GM21825 (cell line): ENCODE measurements at regions not wholly inside any gene's neighbourhood (a gene's known extent, or its start where the extent isn't known, plus 50 kb on each side); places are given as distances from the start of the nearest gene placed in this dataset.
"Not testable (repeated sequence)": the region's sequence is repeated elsewhere in the genome, so short reads cannot be mapped to it uniquely, and the experiment has no call there.

Experiments
- ATAC-seq: cut with Tn5 transposase; IDR thresholded peaks from one replicate; pipeline ENCODE4 v1.9.1; 2021; ENCODE audit warnings: mild to moderate bottlenecking, moderate library complexity; ENCODE audit not compliant: unreplicated experiment

DNA sequence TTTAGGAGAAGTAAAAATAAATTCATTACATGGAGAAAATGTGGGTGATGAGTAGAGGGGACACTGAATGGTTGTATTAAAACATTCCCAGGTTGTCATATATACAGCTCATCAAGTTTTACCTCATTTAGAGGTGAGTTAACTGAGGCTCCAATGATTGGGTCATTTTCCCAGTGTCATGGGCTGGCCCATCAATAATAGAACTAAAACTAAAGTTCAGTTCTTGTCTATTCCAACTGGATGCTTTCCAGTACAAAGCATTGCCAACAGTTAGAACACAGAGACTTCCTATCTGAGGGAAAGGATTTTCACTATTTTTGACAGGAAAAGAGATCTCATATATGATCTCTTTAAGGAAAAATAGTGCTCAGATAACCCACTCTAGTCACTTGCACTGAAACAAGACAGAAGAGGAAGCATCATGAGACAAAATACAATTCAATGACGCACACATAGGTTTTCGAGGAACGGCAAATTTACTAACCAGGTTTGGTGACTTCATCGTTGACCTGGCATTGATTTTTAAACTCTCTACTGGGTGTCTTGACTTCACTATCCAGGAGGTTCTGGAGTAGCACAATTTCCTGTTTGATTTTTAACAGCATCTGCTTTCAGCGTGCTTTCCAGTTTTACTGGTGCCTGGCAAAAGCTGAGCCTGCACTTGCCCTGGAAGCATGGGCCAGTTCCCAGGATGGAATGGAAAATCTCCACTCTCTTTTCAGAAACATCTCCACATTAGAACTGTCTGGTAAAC, 195.5 kb upstream of the FBXL4 start:
- ATAC-seq, result no peak

DNA sequence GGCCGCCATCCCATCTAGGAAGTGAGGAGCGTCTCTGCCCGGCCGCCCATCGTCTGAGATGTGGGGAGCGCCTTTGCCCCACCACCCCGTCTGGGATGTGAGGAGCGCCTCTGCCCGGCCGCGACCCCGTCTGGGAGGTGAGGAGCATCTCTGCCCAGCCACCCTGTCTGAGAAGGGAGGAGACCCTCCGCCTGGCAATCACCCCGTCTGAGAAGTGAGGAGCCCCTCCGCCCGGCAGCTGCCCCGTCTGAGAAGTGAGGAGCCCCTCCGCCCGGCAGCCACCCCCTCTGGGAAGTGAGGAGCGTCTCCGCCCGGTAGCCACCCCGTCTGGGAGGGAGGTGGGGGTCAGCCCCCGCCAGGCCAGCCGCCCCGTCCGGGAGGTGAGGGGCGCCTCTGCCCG, 194.2 kb upstream of the FBXL4 start:
- not testable (repeated sequence) for ATAC-seq

DNA sequence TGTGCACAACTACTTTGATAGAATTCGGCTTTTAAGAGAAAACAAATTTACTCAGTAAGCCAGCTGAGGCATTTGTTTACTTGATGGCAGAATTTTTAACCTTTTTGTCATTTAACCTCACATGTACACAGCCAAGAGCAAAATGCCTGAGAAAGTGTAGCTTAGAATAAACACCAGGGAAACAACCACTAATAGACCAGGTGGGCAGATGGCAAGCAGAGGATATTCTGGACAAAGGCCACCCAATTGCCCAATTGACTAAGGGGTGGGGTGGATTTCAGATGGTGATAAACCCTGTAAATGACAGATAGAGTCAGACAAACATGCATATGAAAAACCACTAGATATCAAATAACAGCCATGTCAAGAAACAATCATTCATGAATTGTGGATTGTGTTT, 190.7 kb upstream of the FBXL4 start:
- ATAC-seq, result no peak

DNA sequence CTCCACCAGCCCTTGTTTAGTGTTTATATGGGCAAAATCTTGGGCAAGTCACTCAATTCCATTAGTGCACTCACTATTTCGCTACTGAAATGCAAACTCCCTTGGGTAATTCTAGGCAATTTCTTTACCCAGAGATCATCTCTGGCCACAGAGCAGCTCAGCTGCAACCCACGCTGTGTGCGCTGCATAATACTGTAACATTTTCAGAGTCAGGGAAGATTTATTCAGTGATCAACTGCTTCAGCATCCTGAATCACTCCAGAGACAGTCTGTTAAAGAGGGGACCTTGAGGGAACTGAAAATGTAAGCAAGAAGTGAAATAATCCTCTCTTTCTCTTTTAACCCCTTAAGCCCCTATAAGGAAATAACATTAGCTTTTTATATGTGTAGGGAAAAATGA, 189.6 kb upstream of the FBXL4 start:
- no peak for ATAC-seq

DNA sequence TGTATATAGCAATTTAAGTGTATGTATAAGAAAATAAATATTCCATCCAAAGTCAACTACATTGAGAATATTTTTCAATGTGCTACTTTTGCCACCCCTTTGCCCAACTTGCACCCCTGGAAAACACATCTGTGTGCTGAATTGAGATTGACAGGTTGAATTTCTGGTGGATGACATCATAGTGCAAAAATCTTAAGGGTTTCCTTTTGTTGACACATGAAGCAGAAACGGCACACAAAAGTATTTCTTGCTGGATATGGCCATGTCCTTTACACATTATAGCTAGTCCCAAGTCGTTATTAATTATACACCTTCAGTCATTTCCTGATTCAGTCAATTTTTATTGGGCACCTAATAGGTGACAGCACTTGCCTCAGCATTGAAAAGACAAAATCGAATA, 188.7 kb upstream of the FBXL4 start:
- no peak for ATAC-seq

DNA sequence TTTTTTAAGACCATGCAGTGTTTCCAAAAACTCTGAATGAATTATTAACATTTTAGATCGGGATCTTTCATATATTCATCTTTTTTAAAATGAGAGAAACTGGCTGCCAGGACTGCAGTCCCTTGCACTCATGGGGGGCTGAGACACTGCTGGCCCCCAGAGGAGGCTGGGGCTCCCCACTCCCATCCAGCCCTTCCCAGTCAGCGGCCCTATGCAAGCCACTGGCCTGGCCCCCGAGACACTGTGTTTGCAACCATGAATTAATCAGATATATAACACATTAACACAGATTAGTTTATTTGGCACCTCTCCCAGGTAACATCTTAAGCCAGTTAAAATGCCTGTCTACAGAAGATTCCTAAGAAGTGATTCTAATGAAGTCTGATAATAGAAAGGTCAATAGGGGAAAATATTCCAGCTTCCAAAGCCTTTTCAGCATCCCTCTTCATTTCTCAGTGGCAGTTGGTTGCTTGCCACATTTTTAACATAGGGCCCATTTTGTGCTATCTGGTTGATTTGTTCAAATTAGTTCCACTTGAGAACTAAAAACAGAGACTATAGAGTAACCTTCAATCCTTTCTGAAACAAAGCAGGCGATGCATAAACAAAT, 184.4 kb upstream of the FBXL4 start:
- ATAC-seq, result no peak

DNA sequence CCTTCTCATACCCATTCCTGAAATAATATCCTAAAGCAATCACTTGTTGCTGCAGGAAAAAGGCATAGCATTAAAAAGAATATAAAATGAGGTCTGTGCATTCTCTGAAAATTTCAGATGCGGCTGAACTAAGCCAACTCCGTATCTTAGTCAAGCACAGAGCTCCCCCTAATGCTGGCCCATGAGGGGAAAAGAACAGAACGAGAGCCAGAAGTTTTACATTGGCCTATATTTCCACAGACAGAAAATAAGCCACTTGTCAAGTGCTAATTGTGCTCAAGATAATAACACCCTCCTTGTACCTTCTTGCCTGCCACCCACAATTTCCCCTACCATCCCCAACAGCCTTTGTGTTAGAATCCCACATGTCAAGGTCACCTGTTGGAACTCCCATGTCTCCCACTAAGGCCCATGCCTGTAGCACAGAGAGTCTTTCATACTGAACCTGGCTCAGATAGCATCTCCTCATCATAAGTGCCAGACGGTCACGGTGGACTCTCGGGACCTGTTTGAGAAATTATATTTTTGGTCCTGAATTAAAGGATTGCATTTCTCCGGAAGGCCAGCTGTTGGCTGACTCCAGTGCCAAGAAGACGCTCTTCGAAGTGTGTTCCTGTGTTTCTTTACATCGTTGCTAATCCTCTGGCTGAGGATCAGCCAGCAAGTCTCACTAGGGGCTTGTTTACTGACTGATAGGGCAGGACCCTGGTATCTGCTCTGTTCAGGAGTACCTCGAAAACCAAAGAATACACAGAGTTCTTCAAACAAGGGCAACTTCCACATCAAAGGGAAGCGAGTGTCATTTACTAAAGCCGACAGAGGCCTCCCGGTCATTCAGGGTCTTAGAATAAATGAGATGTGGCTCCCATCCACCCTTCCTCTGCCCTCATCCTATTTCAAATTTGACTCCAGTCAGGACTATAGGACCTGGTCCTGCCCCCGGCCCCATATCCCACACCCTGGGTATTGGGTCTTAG, 183.4 kb upstream of the FBXL4 start:
- ATAC-seq, result no peak

DNA sequence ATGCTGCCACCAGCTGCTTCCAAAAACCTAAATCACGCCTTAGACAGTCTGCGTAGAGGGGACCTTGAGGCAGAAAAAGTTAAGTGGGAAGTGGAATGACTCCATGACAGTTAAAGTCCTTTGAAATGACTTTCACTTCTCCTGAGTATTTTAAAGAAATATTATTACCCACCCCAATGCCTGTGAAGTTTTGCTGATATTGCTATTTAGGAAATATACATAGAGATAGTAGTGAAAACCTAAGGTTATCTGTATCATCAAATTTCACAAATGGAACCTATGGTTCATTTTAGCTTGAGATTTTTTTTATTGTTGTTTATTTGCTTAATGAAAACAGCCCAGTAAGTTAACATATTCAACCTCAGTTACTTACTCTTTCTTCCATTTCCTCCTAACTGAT, 182.1 kb upstream of the FBXL4 start:
- ATAC-seq, result no peak

DNA sequence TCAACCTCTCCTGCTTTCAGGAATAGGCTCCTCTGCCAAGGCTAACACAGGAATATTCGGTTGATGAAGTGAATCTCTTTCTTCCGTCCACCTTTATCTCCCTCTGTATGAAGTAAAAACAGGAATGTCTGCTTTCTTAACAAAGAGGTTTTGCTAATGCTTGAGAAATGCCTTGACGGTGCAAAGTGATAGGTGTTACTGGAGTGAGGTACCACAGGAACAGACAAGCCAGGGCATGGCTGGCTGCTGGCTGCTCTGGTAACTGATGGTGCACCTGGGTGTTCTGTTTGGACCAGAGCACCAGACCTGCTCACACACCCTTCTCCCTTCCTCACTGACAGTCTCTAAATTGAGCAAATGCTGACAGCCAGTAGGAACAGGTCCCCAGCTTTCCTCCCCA, 174.0 kb upstream of the FBXL4 start:
- no peak for ATAC-seq

DNA sequence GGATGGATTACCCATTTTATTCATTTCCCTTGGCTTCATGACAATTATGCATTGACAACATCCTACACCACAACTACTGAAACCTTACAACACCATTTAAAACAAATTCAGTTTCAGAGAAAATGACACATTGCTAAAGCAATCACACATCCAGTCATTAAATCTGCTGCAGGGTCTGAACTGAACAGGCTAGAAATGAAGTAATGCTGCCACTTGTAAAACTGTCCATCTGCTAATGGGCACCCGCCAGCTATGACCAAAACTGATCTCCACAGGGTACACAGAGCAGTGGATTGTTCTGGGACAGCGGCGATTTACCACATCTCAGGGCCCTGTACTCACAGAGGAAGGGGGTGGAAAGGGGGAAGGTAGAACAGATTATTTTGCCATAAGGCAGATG, 172.9 kb upstream of the FBXL4 start:
- no peak for ATAC-seq

DNA sequence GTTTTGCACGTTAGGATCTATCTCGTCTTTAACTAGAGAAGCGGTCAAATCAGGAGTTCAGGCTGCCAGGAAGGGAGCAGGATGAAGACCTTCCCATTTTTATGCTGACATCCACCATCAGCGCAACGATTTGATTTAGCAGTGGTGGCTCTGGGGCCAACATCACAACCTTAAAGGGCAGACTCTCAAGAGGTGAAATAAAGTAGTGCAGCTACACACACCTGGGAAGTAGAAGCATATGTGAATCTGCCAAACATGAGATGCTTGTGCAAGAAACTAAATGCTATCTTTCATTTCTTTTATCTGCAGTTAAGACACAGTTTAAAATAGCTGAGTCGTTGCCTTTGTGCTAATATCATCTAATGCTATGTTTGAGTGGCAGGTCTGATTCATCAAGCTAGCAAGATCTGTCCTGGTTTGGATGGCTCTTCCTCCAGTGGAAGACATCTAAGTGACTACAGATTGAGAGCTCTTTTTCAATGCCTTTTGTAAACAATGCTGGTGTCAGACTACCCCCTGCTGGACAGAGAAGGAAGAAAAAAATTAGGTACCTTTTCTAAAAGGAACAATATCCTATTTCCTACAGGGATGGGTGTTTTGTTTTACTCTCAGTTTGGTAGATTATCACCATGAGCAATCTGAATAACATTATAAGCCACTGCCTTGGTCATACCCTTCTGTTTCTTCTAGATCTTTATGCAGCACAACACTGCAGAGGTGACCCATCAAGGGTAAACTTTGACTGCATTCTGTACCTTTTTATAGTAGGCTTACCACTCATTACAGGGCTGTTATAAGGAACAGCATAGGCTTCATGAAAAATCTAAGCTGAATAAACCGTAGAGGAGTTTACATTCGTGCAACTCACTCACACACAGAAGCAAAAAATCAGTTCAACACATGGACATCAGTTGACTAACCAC, 171.6 kb upstream of the FBXL4 start:
- ATAC-seq, result no peak

DNA sequence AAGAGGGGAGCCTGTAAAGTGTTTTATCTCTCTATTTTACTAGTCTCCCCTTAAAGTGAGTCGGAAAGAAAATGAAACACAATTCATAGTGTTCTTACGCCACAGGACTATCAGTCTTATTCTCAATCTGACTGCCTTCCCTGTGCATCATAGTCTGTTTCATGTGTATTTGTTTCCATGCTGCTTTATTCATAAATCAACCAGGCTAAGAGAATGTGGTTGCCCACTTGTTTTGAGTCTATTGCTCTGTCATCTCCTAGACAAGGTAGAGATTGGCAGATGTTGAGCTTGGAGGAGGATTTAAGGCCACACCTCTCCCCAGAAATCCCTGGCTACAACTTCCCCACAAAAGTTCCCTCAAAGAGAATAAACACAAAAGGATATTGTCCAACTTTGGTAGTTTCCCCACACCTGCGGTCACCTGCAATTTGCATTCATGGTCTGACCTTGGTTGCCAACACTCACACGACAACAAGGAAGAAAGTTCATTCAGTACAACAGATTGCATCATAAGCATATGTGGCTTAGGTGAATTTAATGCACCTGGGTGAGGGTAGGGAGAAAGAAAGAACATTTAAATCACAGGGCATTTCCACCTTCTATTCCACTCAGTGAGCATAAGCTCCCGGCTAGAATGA, 167.1 kb upstream of the FBXL4 start:
- no peak for ATAC-seq

DNA sequence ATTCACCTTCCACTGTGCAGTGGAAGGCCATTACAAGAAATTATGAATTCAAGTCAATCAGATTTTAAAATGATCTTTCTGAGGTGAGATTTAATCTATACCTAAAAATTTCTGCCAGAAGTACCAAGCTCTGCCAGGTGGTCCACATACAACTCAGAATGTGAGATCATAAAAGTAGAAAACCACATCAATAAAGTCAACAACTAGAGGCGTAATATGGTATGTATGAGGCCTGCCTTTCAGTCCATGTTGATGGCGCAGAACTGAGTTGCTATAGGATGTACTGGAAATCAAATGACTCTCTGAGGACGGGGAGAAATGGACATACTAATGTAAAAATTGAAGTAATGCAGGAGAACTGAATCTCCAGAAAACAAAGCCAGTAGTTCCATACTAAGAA, 163.8 kb upstream of the FBXL4 start:
- no peak for ATAC-seq

DNA sequence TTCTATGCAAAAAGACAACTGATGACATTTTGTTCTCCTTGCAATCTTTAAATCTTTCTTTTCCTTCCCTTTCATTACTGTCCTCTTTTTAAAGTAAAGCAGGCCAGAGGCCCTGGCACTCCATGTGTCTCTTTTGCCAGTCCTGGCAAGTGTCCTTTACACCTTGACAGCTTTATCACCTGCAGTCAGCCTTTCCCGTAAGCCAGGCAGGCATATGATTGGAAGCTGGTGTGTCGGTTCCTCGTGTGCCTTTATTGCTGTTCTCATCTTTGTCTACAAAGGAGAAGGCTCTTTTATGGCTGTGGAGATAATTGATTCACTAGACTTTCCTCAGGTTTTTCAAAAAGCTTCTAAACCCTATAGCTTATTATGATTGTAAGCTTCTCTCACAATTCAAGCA, 162.3 kb upstream of the FBXL4 start:
- ATAC-seq, result no peak

DNA sequence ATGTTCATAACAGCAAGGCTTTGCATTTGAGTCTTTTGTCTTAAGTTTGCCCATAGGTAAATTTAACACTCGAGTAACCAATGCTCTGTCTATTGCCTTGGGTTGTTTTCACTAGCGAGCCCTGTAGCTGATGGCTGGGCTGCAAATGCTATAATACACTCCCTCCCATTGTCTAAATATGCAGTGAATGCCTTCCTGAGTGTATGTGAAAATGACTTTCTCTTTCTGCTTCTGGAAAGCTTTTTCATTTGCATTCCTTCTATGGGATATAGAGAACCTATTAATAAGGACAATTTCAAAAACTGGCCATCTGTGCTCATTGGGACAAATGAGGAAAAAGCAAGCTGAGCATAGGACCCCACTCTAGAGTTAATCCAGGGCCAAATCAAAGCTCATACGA, 156.5 kb upstream of the FBXL4 start:
- ATAC-seq, result no peak

DNA sequence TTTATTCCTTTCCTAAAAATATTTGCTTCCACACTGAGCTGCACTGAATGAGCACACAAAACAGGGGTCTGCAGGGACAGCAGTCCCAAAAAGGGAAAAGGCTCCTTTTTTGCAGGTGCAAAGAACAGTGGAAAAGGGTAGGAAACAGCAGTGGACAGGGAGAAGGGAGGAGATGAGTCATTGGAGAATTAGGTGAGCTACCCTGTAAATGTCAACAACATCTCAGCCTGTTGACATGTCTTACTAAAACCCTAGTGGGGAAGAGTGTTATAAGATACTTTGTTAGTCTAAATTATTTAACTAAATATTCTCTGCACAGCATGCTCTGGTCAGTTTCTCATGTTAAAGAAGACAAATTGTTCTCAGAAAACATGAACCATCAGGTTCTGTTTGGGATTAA, 151.5 kb upstream of the FBXL4 start:
- no peak for ATAC-seq

DNA sequence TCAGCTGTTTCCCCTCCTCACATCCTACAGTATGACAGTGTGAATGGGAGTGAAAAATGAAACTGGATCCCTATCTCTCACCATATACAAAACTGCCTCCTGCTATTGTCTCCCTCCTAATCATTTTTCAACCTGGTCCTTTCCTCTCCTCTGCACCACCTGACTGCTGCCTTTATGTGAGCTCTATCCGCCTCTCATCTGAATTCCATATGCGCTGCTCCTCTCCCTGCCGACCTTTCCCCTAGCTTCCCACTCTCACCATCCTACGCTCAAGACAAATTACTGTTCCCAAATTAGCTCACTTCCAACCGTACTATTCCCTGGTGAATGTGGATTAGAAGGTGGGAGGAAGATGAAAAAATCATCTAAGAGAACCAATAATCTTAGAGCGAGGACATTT, 148.4 kb upstream of the FBXL4 start:
- no peak for ATAC-seq

DNA sequence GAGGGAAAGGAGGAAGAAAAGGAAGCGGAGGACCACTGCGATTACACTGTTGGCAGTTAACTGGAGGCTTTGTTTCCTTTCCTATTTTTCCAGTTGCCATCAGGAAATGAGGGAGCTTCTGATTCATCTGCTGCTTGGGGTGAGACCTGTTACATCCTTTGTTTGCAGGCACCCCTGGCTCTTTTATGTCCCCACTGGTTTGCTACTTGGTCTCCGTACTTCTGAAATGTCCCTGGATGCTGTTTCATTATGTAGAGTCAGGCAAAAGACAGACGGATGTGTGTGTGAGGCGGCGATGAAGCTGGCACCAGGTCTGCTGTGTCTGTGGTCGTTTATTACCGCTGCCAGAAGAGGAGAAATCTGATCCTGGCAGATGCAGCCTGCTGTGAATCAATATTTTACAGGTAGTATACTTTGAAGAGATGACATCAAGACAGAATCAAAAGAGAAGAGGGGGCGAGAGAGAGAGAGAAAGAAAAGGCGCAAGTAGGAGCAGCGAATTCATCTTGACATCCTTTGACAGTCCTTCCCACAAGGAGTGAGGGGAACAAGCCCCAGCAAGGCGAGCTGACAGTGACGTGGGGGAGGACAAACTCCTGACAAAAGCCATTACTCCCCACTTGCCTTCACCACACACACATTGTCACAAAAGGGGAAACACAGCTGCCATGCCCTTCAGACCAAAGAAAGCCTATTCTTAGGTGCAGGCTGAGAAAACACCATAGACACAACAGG, 145.9 kb upstream of the FBXL4 start:
- ATAC-seq, result no peak

DNA sequence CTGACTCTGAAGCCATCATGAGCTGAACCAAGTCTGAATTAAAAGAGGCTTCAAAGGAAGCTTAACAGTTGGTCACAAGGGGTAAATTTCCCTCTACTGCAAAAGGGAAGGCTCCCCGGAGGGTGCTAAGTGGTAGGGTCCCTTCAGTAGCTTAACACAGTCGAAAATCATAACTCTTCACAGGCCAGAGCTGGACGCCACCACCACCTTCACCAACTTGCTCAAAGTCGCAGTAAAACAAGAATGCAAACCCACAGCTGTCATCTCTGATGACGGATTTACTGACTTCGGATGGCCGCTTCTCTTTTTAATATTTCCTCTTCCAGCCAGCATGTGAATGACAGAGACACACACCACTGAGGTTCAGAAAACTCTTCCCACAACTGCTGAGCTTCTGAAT, 144.7 kb upstream of the FBXL4 start:
- peak; percentile 27 for ATAC-seq

DNA sequence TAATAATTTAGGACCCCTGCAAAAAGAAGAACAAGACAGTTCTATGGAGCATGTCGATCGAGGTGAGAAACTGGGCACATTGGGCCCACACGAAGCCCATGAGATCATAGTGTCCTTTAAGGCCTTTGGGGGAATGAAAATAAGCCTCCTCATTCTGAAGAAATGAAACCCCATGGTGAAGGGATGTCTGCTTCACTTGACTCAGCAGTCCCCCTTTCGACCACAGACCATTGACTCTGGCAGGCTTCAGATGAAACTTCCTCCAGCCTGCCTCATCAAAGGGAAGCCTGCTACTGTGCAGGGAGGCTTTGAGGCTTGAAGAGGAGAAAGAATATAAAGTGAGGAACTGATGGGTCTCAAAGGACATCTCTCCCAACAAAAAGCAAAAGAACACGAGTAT, 144.2 kb upstream of the FBXL4 start:
- peak; percentile 98 for ATAC-seq
